Right ventricle myocardium superior (tissue), 1 donor: ENCODE measurements at regions not wholly inside any gene's neighbourhood (a gene's known extent, or its start where the extent isn't known, plus 50 kb on each side); places are given as distances from the start of the nearest gene placed in this dataset.
"Not testable (repeated sequence)": the region's sequence is repeated elsewhere in the genome, so short reads cannot be mapped to it uniquely, and the experiment has no call there.

Experiments used
- ATAC-seq: fragments of 200-7000 bp; cut with Tn5 transposase; one replicate; pipeline ENCODE4 v1.9.1; 2020; ENCODE audit warnings: mild to moderate bottlenecking; ENCODE audit not compliant: poor library complexity
- DNase-seq: peaks from one replicate; pipeline ENCODE4 v3.0.0-alpha.2; 2020
- intact Hi-C: fragments of 100-400 bp; cut with DNase I; formaldehyde crosslinking; loops from one replicate; pipeline ENCODE4 v1.11.2; 2022
- donor health status: DM: no; HTN: yes; CAD: no; lungs with severe emphysema.

- intact Hi-C loops, result no loop called here
Measured at GRCh38 chr11:38538866-38539680, 1941.0 kb upstream of the RAG2 start.

GRCh38 chr11:38530226-38530625, 1932.2 kb upstream of the RAG2 start:
- DNase-seq (no peak), ATAC-seq (no peak)
- intact Hi-C loops, result no loop called here

More at GRCh38 chr11:38538866-38539680, 1941.0 kb upstream of the RAG2 start:
- no peak for ATAC-seq
- DNase-seq, result no peak

GRCh38 chr11:38524945-38525344, 1926.9 kb upstream of the RAG2 start:
- DNase-seq (no peak), ATAC-seq (no peak)
- intact Hi-C loops, result no loop called here

- ATAC-seq (no peak), DNase-seq (no peak)
- intact Hi-C loops, result no loop called here
Measured at GRCh38 chr11:38517991-38518390, 1920.0 kb upstream of the RAG2 start.

GRCh38 chr11:38512830-38513229, 1914.8 kb upstream of the RAG2 start:
- DNase-seq, intact Hi-C loops, ATAC-seq: not testable (repeated sequence)

GRCh38 chr11:38510041-38510440, 1912.0 kb upstream of the RAG2 start:
- no peak for ATAC-seq
- intact Hi-C loops, result no loop called here
- DNase-seq, result no peak

GRCh38 chr11:38503876-38504275, 1905.8 kb upstream of the RAG2 start:
- DNase-seq (no peak), ATAC-seq (no peak)
- intact Hi-C loops, result no loop called here

- ATAC-seq (no peak), DNase-seq (no peak)
- intact Hi-C loops, result no loop called here
Measured at GRCh38 chr11:38498721-38499120, 1900.7 kb upstream of the RAG2 start.

GRCh38 chr11:38491986-38492385, 1894.0 kb upstream of the RAG2 start:
- no peak for ATAC-seq
- intact Hi-C loops, result no loop called here
- DNase-seq, result no peak

GRCh38 chr11:38481391-38481790, 1883.4 kb upstream of the RAG2 start:
- DNase-seq (no peak), ATAC-seq (no peak)
- intact Hi-C loops, result no loop called here

GRCh38 chr11:38476808-38477575, 1879.0 kb upstream of the RAG2 start:
- no peak for DNase-seq
- intact Hi-C loops, result no loop called here
- ATAC-seq, result no peak

- intact Hi-C loops, result no loop called here
- ATAC-seq, result peak; percentile 83
- DNase-seq, result peak; percentile 44
Measured at GRCh38 chr11:38461751-38462150, 1863.7 kb upstream of the RAG2 start.

- peak; percentile 77 for ATAC-seq
- intact Hi-C loops, result no loop called here
- DNase-seq, result no peak
Measured at GRCh38 chr11:38460896-38461295, 1862.9 kb upstream of the RAG2 start.

GRCh38 chr11:38460429-38460828, 1862.4 kb upstream of the RAG2 start:
- DNase-seq, result no peak
- intact Hi-C loops, result no loop called here
- ATAC-seq, result no peak

- intact Hi-C loops, result no loop called here
Measured at GRCh38 chr11:38456371-38456770, 1858.3 kb upstream of the RAG2 start.

GRCh38 chr11:38448284-38448683, 1850.2 kb upstream of the RAG2 start:
- intact Hi-C loops, result no loop called here
- peak; percentile 48 for DNase-seq
- ATAC-seq, result no peak

More at GRCh38 chr11:38456371-38456770, 1858.3 kb upstream of the RAG2 start:
- no peak for DNase-seq
- ATAC-seq, result no peak

GRCh38 chr11:38446336-38446735, 1848.3 kb upstream of the RAG2 start:
- DNase-seq, result no peak
- no peak for ATAC-seq
- intact Hi-C loops, result no loop called here

- ATAC-seq, result no peak
- intact Hi-C loops, result no loop called here
- DNase-seq, result no peak
Measured at GRCh38 chr11:38438091-38438490, 1840.1 kb upstream of the RAG2 start.

- ATAC-seq, result no peak
- no peak for DNase-seq
- intact Hi-C loops, result no loop called here
Measured at GRCh38 chr11:38425578-38425977, 1827.5 kb upstream of the RAG2 start.

- intact Hi-C loops, result no loop called here
- DNase-seq (no peak), ATAC-seq (no peak)
Measured at GRCh38 chr11:38423042-38423441, 1825.0 kb upstream of the RAG2 start.
